ENCODE measurements at regions not wholly inside any gene's neighbourhood (a gene's known extent, or its start where the extent isn't known, plus 50 kb on each side); places are given as distances from the start of the nearest gene placed in this dataset.
"Not testable (repeated sequence)": the region's sequence is repeated elsewhere in the genome, so short reads cannot be mapped to it uniquely, and the experiment has no call there.

- Histone ChIP-seq H3K9me3 (ENCODE audit: control insufficient read depth, low read depth, low read length) (no peaks in the 10 kb centered on the region), H3K27me3 (ENCODE audit: control insufficient read depth, insufficient read depth, low read length) (no peaks in the 10 kb centered on the region), H3K36me3 (ENCODE audit: control insufficient read depth, insufficient read depth, low read length) (no peaks in the 10 kb centered on the region), H3K27ac (ENCODE audit: low read length) (no peak overlapping the region), H3K4me3 (ENCODE audit: low read length) (no peak overlapping the region), H3K4me1 (ENCODE audit: control insufficient read depth, insufficient read depth, low read length) (no peaks in the 10 kb centered on the region)
- WGBS (ENCODE audit: insufficient coverage, low lambda C conversion rate), result no CpG with 5 or more reads among the region's 1 CpG
- DNase-seq, result no peak
Measured at GRCh38 chr3:15989419-15989818, 185.1 kb upstream of the GALNT15 start.

GRCh38 chr3:15993660-15994059 is 180.8 kb upstream of the GALNT15 start:
- not testable (repeated sequence) for H3K36me3 ChIP-seq (ENCODE audit: control insufficient read depth, insufficient read depth, low read length); H3K27me3 ChIP-seq (ENCODE audit: control insufficient read depth, insufficient read depth, low read length); H3K27ac ChIP-seq (ENCODE audit: low read length); DNase-seq; H3K4me3 ChIP-seq (ENCODE audit: low read length); H3K9me3 ChIP-seq (ENCODE audit: control insufficient read depth, low read depth, low read length); H3K4me1 ChIP-seq (ENCODE audit: control insufficient read depth, insufficient read depth, low read length)
- WGBS (ENCODE audit: insufficient coverage, low lambda C conversion rate), result no CpG with 5 or more reads among the region's 7 CpGs

DNA sequence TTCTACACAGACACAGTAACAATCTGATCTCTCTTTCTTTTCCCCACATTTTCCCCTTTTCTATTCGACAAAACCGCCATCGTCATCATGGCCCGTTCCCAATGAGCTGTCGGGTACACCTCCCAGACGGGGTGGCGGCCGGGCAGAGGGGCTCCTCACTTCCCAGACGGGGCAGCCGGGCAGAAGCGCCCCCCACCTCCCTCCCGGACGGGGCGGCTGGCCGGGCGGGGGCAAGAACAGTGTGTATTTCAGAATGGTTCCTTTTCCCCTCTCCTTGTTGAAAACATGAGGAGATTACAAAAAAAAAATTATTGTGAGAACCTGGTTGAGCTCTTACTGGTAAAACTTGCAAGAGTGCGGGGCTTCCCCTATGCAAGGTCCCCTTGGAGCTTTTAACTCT is 178.0 kb upstream of the GALNT15 start:
- not testable (repeated sequence) for DNase-seq; H3K27me3 ChIP-seq (ENCODE audit: control insufficient read depth, insufficient read depth, low read length); H3K27ac ChIP-seq (ENCODE audit: low read length); H3K36me3 ChIP-seq (ENCODE audit: control insufficient read depth, insufficient read depth, low read length); H3K4me1 ChIP-seq (ENCODE audit: control insufficient read depth, insufficient read depth, low read length); H3K9me3 ChIP-seq (ENCODE audit: control insufficient read depth, low read depth, low read length); H3K4me3 ChIP-seq (ENCODE audit: low read length)
- no CpG with 5 or more reads among the region's 17 CpGs for WGBS (ENCODE audit: insufficient coverage, low lambda C conversion rate)

DNA sequence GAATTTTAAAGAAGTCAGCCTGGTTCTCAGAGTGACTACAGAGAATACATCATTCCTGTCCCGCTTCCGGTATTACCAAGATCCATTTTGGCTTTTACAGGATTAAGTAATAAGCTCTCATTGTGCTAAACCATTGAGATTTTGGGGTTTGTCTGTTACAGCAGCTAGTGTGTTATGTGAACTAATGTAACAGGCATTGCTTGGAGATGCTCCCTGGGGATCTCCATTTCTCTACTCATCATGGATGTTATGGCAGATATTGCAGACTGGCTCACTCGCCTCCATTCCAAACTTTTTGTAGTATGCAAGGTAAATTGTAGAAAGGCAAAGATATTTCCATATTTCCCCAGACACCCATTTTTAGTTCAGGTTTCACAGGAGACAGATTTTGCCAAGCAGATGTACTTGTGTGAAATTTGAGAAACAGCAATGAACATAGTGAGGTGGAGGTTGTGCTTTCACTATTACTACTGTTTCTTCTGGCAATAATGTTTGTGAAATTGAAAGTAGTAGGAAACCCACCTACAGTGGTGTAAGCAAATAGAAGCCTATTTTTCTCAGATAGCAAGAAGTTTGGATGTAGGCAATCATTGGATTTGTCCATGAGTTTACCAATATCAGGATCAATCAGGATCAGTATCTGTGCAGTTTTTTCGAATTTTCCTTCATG is 177.1 kb upstream of the GALNT15 start:
- H3K9me3 ChIP-seq (ENCODE audit: control insufficient read depth, low read depth, low read length), result no peaks in the 10 kb centered on the region
- 56% methylated on average over 1 of the region's 4 CpGs for whole genome bisulfite sequencing (ENCODE audit: insufficient coverage, low lambda C conversion rate)
- no peaks in the 10 kb centered on the region for H3K36me3 ChIP-seq (ENCODE audit: control insufficient read depth, insufficient read depth, low read length)
- H3K4me1 ChIP-seq (ENCODE audit: control insufficient read depth, insufficient read depth, low read length), result no peaks in the 10 kb centered on the region
- H3K27me3 ChIP-seq (ENCODE audit: control insufficient read depth, insufficient read depth, low read length), result no peaks in the 10 kb centered on the region
- H3K4me3 ChIP-seq (ENCODE audit: low read length), result no peak overlapping the region
- DNase-seq, result no peak
- no peak overlapping the region for H3K27ac ChIP-seq (ENCODE audit: low read length)

GRCh38 chr3:15998911-15999310 is 175.6 kb upstream of the GALNT15 start:
- H3K27me3 ChIP-seq (ENCODE audit: control insufficient read depth, insufficient read depth, low read length), result no peaks in the 10 kb centered on the region
- no CpG with 5 or more reads among the region's 3 CpGs for WGBS (ENCODE audit: insufficient coverage, low lambda C conversion rate)
- no peaks in the 10 kb centered on the region for H3K36me3 ChIP-seq (ENCODE audit: control insufficient read depth, insufficient read depth, low read length)
- H3K9me3 ChIP-seq (ENCODE audit: control insufficient read depth, low read depth, low read length), result no peaks in the 10 kb centered on the region
- no peak overlapping the region for H3K27ac ChIP-seq (ENCODE audit: low read length)
- H3K4me1 ChIP-seq (ENCODE audit: control insufficient read depth, insufficient read depth, low read length), result no peaks in the 10 kb centered on the region
- no peak for DNase-seq
- H3K4me3 ChIP-seq (ENCODE audit: low read length), result no peak overlapping the region

DNA sequence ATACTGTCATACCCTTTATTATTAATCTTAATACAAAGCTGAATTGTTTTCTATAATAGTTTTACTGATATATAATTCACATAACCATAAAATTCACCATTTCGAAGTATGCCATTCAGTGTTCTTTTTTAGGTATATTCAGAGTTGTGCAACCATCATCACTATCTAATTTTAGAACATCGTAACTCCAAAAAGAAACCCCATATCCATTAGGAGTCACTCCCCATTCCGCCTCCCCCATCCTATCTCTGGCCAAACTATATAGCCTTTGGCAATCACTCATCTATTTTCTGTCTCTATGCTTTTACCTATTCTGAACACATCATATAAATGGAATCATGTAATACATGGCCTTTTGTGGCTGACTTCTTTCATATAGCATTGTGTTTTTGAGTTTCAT is 169.7 kb upstream of the GALNT15 start:
- Histone ChIP-seq H3K27me3 (ENCODE audit: control insufficient read depth, insufficient read depth, low read length) (no peaks in the 10 kb centered on the region), H3K36me3 (ENCODE audit: control insufficient read depth, insufficient read depth, low read length) (no peaks in the 10 kb centered on the region), H3K4me3 (ENCODE audit: low read length) (no peak overlapping the region), H3K4me1 (ENCODE audit: control insufficient read depth, insufficient read depth, low read length) (no peaks in the 10 kb centered on the region), H3K27ac (ENCODE audit: low read length) (no peak overlapping the region), H3K9me3 (ENCODE audit: control insufficient read depth, low read depth, low read length) (no peaks in the 10 kb centered on the region)
- WGBS (ENCODE audit: insufficient coverage, low lambda C conversion rate), result 67% methylated on average over 1 of the region's 3 CpGs
- no peak for DNase-seq

DNA sequence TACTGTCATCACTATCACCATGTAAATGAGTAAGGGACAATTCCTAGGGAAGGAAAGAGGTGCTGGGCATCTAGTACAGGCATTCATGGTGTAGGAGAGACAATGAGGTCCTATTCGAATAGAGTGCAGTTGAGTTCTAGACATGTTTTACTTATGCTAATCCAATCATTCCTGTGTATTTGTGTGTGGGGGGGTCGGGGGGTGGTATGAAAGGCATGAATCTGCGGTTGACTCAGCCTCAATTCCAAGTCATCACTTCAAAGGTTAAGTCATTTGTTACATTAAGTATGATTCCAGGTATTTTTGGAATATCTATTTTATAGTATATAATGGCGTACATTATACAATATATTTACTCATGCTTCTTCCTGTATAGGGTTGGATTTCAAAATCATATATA is 163.1 kb upstream of the GALNT15 start:
- Histone ChIP-seq H3K36me3 (ENCODE audit: control insufficient read depth, insufficient read depth, low read length) (no peaks in the 10 kb centered on the region), H3K9me3 (ENCODE audit: control insufficient read depth, low read depth, low read length) (no peaks in the 10 kb centered on the region), H3K4me1 (ENCODE audit: control insufficient read depth, insufficient read depth, low read length) (no peaks in the 10 kb centered on the region), H3K27me3 (ENCODE audit: control insufficient read depth, insufficient read depth, low read length) (no peaks in the 10 kb centered on the region), H3K4me3 (ENCODE audit: low read length) (no peak overlapping the region), H3K27ac (ENCODE audit: low read length) (no peak overlapping the region)
- DNase-seq, result no peak
- WGBS (ENCODE audit: insufficient coverage, low lambda C conversion rate), result 100% methylated on average over 1 of the region's 4 CpGs

DNA sequence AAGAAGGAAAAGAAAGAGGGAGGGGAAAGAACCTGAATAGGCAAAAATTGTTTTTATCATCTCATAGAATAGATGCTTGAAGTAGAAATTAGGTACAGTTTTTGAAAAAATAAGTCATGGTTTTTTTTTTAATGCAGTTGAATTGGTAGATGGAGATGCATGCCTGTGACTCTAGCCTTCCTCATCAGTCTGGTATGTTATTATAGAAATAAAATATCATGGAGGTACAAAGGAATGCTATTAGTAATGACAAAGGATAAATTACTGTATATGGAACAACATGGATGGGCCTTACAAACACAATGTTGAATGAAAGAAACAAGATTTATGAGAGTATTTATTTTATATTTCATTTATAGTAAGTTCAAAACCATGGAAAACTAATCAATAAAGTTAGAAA is 162.4 kb upstream of the GALNT15 start:
- Histone ChIP-seq H3K9me3 (ENCODE audit: control insufficient read depth, low read depth, low read length) (no peaks in the 10 kb centered on the region), H3K4me3 (ENCODE audit: low read length) (no peak overlapping the region), H3K4me1 (ENCODE audit: control insufficient read depth, insufficient read depth, low read length) (no peaks in the 10 kb centered on the region), H3K27ac (ENCODE audit: low read length) (no peak overlapping the region), H3K36me3 (ENCODE audit: control insufficient read depth, insufficient read depth, low read length) (no peaks in the 10 kb centered on the region), H3K27me3 (ENCODE audit: control insufficient read depth, insufficient read depth, low read length) (no peaks in the 10 kb centered on the region)
- DNase-seq, result no peak

DNA sequence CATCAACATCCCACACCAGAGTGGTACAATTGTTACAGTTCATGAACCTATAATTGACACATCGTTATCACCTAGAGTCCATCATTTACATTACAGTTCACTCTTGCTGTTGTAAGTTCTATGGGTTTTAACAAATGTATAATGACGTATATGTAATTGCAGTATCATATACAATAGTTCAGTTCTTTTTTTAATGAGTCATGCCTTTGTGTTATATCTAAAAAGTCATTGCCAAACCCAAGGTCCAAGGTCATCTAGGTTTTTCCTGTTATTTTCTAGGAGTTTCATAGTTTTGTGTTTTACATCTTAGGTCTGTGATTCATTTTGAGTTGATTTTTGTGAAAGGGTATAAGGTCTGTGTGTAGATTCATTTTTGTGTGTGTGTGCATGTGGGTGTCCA is 160.9 kb upstream of the GALNT15 start:
- Histone ChIP-seq H3K27me3 (ENCODE audit: control insufficient read depth, insufficient read depth, low read length) (no peaks in the 10 kb centered on the region), H3K36me3 (ENCODE audit: control insufficient read depth, insufficient read depth, low read length) (no peaks in the 10 kb centered on the region), H3K4me3 (ENCODE audit: low read length) (no peak overlapping the region), H3K4me1 (ENCODE audit: control insufficient read depth, insufficient read depth, low read length) (no peaks in the 10 kb centered on the region), H3K9me3 (ENCODE audit: control insufficient read depth, low read depth, low read length) (no peaks in the 10 kb centered on the region), H3K27ac (ENCODE audit: low read length) (no peak overlapping the region)
- DNase-seq, result no peak
- WGBS (ENCODE audit: insufficient coverage, low lambda C conversion rate), result 71% methylated on average over 1 of the region's 2 CpGs

DNA sequence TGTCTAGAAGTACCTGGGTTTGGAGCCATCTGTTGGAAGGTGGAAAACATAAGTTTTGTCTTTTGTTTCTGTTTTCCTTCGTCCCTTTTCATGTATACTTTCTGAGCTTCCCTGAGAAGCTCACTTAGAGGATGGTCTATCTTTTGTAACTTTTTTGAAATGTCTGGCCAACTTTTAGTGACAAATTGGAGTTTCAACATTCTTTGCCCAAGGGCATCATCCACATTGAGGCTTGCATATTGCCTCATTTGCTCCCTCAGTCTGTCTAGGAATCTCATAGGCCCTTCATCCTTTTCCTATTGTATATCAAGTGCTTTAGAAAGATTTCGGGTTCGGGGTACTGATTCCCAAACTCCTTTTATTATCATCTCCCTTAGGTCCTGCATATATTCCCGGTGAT is 152.7 kb upstream of the GALNT15 start:
- H3K4me3 ChIP-seq (ENCODE audit: low read length); H3K9me3 ChIP-seq (ENCODE audit: control insufficient read depth, low read depth, low read length); H3K36me3 ChIP-seq (ENCODE audit: control insufficient read depth, insufficient read depth, low read length); DNase-seq; H3K27ac ChIP-seq (ENCODE audit: low read length); H3K4me1 ChIP-seq (ENCODE audit: control insufficient read depth, insufficient read depth, low read length); H3K27me3 ChIP-seq (ENCODE audit: control insufficient read depth, insufficient read depth, low read length): not testable (repeated sequence)
- WGBS (ENCODE audit: insufficient coverage, low lambda C conversion rate), result 83% methylated on average over 1 of the region's 4 CpGs

DNA sequence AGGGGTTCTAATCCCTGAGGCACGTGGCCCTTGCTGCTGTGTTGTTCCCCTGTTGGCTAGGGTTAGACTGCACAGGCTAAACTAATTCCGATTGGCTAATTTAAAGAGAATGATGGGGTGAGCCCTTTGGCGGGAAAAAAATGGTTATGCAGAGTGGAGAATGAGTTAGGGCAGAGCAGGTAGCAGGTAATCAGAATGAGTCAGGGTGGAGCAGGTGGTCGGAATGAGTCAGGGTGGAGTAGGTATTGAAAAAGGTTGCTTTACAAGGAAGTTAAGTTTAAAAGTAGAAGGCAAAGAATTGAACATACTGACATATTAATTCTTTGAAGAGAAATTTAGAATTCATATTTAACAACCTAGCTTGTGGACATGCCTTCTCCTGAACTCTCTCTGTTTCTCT is 150.6 kb upstream of the GALNT15 start:
- 90% methylated on average over 2 of the region's 4 CpGs for WGBS (ENCODE audit: insufficient coverage, low lambda C conversion rate)
- H3K36me3 ChIP-seq (ENCODE audit: control insufficient read depth, insufficient read depth, low read length); H3K4me3 ChIP-seq (ENCODE audit: low read length): not testable (repeated sequence)

More for the DNA sequence above, 150.6 kb upstream of the GALNT15 start:
- not testable (repeated sequence) for DNase-seq; H3K9me3 ChIP-seq (ENCODE audit: control insufficient read depth, low read depth, low read length); H3K27me3 ChIP-seq (ENCODE audit: control insufficient read depth, insufficient read depth, low read length); H3K4me1 ChIP-seq (ENCODE audit: control insufficient read depth, insufficient read depth, low read length); H3K27ac ChIP-seq (ENCODE audit: low read length)
